OCI-LY1 (cell line): ENCODE measurements at regions not wholly inside any gene's neighbourhood (a gene's known extent, or its start where the extent isn't known, plus 50 kb on each side); places are given as distances from the start of the nearest gene placed in this dataset.

Experiments used
- CTCF ChIP-seq: fragments of 200-600 bp; sonication (generic), shearing (Covaris generic); IDR thresholded peaks from 2 replicates; pipeline ENCODE4 v1.5.1; 2017; ENCODE audit warnings: mild to moderate bottlenecking, antibody characterized with exemption, low read length, moderate library complexity, mixed read lengths
- EZH2 ChIP-seq: fragments of 200-600 bp; sonication (generic), shearing (Covaris generic); IDR thresholded peaks from 2 replicates; pipeline ENCODE4 v1.8.0; 2017; ENCODE audit warnings: borderline replicate concordance, mixed run types, mild to moderate bottlenecking, antibody characterized with exemption, low read length, moderate library complexity, mixed read lengths

DNA sequence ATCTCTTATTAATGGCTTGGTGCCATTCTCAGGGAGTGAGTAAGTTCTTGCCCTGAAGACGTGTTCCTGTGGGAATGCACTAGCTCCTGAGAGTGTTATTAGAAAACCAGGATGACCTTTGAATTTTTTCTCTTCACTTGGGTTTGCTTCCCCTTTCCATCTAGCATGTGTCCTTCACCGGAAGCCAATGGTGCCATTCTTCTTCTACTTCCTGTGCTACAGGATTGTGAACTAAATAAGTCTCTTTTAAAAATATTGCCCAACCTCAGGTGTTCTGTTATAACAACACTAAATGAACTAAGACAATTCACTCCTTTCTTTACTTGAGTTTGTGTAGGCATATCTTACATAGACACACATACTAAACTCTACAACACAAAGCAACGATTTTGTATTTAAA lies 447.0 kb downstream of the SOX11 start:
- no peak for TF ChIP-seq CTCF
- no peak for TF ChIP-seq EZH2
